NT2/D1 (cell line): ENCODE measurements at regions not wholly inside any gene's neighbourhood (a gene's known extent, or its start where the extent isn't known, plus 50 kb on each side); places are given as distances from the start of the nearest gene placed in this dataset.

Experiments used
- SUZ12 ChIP-seq: IDR thresholded peaks from 2 replicates; pipeline ENCODE4 v1.6.1; 2011; ENCODE audit not compliant: insufficient read length, insufficient read depth; ENCODE audit errors: extremely low read depth
- YY1 ChIP-seq: IDR thresholded peaks from 2 replicates; pipeline ENCODE4 v1.6.1; 2011; ENCODE audit not compliant: insufficient read length, insufficient read depth
- ZNF274 ChIP-seq: IDR thresholded peaks from 2 replicates; pipeline ENCODE4 v1.6.1; 2011; ENCODE audit warnings: mild to moderate bottlenecking, low read depth, low read length

DNA sequence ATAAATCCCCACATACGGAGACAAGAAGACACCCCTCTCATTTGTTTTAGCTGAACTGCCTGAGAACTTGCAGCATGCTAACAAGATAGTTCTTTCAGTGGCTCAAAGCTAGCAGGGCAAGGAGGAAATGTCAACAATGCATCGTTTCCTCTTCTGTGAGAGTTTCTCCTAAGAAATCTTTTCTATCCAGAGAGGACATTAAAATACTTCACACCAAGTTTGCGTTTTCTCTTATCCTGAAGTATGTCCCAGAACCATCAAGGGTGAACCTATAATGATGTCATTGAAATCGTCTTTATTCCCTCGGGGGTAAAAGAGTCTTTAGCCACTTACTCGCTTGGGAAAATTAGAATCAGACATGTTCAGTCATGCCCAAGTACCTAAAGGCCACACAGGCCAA lies 541.7 kb upstream of the MDFIC2 start:
- no peak for TF ChIP-seq ZNF274
- no peak for TF ChIP-seq YY1
- TF ChIP-seq SUZ12 = no peak
